HG03060 (cell line): ENCODE measurements at regions not wholly inside any gene's neighbourhood (a gene's known extent, or its start where the extent isn't known, plus 50 kb on each side); places are given as distances from the start of the nearest gene placed in this dataset.

Experiments
- ATAC-seq: cut with Tn5 transposase; IDR thresholded peaks from one replicate; pipeline ENCODE4 v1.9.1; 2021; ENCODE audit warnings: low read depth, moderate number of reproducible peaks; ENCODE audit not compliant: unreplicated experiment

DNA sequence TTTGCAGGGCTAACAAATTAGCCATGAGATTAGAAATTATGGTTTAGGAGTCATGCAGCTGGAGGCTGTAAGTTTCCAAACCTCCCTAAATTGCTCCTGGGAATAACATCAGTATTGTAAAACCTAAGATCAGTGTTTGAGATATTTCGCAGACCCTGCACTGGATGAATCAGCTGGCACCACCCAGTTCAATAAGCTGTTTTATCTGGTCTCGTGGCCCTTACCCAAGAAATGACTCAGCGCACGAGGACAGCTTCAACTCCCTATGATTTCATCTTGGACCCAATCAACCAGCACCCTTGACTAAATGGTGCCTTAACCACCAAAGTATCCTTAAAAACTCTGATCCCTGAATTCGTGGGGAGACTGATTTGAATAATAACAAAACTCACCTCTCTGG is 482.0 kb upstream of the PCDH15 start:
- no peak for ATAC-seq

DNA sequence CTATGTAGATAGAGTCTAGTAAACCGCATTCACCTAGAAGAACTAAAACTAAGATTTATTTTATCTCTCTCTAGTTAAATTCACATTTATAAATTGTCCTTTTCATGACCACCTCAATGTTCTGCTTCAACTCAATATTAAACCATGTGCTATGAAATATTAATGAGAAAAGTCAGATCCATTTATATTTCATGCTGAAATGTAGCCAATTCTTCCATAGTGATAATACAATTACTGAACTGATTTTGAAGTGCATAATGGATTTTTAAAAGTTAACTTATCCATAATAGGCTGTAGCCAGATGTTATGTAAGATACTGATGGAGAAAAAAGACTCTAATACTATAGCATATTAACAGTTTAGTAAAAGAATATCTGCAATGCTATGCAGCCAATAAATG is 479.7 kb upstream of the PCDH15 start:
- ATAC-seq = no peak

DNA sequence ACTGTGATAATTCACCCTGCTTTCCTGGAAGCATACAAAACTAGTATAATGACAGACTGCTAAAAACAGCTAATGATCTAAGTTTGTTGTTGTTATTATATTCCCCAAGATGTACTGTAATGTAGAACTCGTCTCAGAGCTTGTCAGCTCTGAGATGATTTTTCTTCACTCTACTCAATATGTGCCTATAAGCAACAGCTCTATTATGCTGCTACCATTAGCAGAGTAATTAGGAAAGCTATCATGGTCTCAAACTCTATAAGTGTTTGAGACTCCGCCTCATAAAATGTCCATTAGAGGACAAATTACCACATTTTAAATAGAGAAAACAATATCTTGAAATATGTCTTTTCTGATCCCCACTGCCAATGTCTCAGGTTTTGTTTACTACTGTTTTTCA is 476.5 kb upstream of the PCDH15 start:
- no peak for ATAC-seq

DNA sequence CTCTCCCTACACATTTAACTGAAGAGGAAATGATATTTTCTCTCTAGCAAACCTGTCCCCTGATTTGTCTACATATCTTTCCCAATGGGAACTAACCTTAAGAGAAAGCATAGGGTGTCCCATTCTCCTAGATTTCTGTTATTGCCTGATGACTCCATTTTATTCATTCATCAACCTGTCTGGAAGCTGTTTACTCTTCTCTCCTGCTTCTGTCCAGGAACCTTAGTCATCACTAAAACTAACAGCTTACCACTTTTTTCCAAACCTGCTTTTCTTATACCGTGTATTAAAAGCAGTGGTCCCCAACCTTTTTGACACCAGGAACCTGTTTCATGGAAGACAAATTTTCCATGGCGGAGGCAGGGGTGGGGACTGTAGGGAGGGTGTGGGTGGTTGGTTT is 473.3 kb upstream of the PCDH15 start:
- ATAC-seq = no peak

DNA sequence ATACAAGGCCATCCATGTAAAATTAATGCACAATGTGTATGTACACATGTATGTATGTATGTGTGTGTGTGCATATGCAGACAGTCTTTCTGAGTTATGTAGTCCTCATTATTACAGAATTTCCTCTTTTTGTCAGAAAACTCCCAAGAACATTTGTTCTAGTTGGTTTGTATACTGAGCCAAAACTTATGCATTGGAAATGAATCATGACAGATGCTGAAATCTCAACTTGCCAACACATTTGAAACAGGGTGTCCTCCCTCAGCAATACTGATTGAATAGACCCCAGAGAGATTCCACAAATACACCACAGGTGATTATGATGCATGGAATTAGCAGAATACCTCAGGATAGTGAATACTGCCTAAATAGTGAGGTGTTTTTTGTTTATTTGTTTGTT is 472.9 kb upstream of the PCDH15 start:
- ATAC-seq = no peak

DNA sequence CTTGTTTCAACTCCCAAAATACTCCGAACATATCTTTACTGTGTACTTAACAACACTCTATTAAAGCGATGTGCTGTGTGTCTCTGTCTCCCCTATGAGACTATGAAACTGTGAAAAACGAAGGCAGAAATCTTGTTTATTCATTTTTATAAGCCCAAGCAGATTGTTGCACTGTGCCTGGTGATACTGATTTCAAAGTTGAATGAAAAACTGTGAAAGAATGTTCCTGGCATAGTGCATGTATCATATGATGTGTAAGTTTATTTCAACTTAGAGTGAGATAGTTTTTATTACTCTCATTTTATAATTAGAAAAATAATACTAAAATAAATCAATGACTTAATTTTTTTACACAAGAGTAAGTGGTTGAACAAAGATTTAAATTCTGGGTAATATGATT is 471.9 kb upstream of the PCDH15 start:
- no peak for ATAC-seq

DNA sequence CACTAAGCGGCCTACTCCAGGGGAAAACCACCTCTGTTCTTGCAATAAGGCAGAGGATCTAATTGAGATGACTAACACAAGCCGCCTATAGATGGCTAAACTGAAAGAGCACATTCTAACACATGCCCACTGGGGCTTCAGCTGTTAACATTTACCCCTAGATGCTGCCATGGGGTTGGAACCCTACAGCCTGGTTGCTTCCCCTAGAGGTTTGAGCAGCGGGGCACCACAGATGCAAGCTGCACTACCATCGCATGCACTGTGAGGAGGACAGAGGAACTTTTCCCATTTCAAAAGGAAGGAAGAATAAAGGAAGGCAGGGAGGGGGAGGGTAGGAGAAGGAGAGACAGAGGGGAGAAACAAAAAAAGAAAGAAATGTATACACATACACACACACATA is 465.8 kb upstream of the PCDH15 start:
- no peak for ATAC-seq

DNA sequence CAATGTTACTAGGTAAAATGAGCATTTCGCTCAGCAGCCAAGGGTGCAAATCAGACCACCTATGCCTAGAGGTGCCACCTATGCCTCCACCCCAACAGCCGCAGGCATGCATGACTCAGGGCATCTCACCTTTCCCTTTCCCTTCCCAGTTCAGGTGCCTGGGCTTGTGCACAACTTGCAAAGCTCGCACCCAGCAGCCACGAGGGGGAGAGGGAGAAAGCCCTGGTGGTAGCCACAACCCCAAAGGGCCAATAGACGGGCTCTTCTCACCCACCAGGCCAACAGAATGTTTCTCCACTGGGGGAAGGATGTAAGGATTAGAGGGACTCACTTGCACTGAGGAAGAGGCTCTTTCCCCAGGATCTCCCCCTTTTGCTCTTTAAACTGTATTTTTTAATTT is 462.3 kb upstream of the PCDH15 start:
- no peak for ATAC-seq

DNA sequence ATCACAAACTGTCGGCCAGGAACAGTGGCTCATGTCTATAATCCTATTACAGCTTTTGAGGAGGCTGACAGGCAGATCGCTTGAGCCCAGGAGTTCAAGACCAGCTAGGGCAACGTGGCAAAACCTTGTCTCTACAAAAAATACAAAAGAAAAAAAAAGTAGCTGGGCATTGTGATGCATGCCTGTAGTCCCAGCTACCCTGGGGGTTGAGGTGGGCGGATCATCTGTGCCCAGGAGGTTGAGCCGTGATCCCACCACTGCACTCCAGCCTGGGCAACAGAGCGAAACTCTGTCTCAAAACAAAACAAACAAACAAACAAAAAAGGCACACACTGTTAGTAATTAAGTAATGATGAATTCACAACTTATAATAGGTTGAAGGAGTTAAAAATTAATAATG is 441.5 kb upstream of the PCDH15 start:
- no peak for ATAC-seq

DNA sequence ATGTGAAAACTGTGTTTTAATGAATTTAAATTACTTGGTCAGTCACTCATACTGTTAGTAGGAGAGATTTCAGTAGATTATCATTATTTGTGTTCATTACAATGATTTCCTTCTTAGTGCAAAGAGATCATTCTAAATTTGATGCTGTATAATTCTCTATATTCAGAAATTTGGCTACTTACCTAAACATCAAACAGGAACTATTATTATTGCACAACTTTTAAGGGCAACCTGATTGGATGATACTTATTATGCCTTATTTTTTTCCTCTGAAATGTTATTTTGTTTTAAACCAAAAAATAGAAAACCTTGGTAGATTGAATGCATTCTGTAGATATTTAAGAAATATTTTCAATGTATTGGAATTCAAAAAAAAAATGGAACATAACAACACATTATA is 436.4 kb upstream of the PCDH15 start:
- ATAC-seq = no peak

DNA sequence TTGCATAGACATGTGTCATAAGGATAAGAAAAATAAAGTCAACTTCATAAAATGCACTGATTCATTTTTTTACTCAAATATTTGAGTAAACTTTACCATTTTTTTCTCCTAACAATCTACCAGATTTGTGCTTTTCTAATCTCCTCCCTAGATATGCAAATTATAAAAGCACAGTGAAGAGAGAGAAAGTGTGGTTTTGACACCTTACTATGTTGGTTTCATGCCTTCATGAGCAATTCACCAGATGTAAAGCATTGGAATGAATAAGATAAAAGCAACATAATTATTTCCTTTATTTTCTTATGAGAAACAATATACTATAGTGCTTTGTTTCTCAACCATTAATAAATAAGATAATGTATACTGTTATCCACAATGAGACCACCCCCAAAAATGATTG is 432.5 kb upstream of the PCDH15 start:
- ATAC-seq = no peak

DNA sequence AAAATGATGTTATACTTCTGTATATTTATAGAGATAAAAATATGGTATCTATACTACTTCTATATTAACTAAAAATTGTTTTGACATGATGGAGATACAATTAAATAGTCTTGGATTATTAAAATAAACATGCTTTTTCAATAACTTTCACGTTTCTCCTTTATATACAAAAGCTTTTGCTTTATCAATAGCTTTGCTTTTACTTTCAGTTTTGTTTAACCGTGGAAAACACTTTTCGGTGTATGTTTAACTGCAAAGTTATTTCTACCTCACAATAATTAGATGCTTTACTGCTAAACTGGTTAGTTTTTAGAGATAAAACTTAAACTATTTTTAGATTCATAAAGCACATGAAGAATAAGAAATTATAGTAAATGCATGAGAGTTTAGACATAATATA is 432.1 kb upstream of the PCDH15 start:
- no peak for ATAC-seq

DNA sequence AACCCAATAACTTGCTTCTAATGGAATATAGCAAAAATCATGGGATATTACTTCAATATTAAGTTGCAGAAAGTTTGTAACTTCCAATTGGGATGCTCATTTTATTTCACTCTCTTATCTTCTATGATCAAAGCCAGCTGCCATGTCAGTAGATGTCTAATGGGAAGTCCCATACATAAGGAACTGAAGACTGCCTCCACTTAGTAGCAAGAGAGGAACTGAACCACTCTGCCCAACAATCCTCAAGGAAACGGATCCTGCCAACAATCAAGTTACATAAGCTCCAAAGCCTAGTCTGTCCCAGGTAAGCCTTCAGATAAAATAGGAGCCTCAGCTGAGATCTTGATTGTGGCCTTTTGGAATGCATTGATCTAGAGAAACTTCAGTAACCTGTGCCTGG is 431.5 kb upstream of the PCDH15 start:
- no peak for ATAC-seq

DNA sequence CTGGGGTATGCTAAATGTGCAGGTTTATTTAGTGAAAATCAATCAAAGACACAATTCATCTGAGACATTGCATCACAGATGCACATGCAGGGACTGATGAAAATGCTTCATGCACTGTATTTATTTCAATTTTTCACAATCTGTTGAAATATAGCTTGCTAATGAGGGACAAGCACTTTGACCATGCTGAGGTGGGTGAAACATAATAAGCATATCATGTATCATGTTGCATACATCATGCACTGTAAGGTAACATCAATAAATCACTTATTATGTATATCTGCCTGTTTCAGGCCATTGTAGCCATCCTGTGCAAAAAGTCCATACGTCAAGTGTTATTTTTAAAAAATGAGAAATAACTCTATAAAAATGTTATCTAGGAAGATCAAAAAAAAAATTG is 426.9 kb upstream of the PCDH15 start:
- ATAC-seq = no peak

DNA sequence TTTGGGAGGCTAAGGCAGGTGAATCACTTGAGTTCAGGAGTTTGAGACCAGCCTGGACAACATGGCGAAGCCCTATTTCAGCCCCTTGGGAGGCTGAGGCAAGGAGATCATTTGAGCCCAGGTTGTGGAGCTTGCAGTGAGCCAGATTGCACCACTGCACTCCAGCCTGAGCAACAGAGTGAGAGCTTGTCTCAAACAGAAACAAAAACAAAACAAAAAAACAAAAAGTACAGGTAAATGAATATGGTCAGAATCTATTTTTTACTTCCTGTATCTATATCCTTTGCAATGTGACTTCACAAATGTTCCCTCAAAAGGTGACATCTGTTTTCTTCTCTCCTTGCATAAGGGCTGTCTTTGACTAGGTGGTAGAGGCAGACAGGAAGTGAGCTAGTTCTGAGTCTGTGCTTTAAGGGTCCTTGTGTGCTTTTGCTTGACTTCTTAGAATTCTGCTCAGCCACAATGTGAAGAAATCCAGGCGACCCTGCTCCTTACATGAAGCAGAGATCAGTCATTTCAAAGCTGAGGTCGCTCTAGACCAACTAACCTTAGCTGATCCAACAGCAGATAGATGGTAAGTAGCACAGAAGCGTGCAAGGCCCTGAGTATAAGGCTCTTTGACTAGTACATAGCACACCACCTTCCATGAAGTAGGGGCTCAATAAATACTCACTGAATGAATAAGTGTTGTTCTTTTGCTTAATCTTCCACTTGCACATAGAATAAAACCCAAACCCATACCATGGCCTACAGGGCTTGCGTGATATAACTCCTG is 423.2 kb upstream of the PCDH15 start:
- no peak for ATAC-seq

DNA sequence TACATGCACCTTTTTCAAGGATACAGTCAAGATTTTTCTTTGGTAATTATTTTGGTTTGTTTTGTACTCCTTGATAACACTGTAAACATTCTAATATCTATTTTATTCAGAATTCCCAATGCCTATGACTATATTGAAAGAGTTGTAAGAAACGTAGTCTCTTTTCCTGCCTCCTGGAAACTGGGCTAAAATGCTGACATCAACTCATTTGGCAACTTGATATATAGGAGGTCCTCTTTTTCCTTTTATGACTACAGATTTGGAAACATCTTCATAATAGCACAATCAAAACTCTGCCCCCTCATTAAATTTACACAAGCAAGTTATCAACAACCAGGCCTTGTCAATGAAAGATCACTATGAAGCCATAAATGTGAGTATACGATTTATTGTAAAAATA is 422.3 kb upstream of the PCDH15 start:
- no peak for ATAC-seq

DNA sequence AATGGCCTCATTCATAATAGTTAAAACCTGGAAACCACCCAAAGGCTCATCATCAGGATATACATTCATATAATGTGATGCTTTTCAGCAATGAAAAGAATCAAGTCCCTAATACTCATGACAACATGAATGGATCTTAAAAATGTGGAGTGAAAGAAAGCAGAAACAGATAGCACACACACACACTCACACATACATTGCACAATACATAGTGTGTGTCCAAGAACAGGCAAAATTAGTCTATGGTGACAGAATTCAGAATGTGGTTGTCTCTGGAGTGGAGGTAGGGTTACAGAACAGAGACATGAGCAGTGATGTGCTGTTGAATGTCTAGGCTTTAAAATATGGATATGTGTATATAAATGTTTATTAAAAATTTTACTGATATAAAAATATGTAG is 419.9 kb upstream of the PCDH15 start:
- ATAC-seq = no peak

DNA sequence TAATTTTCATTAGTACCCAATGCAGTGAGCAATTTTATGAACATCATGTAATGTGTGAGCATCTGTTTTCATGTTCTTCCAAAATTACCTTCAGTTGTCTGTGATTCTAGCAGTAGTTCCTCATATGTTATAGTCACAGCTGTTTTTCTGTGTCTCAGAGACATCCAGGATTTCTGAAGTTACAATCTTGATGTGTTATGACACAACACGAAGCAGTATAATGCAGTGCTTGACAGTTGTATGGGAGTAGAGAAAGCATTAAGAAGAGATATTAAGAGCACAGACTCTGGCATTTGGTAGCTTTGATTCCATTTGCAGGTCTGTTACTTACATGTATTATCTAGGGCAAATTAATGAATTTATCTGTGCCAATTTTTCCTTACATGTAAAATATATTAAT is 414.7 kb upstream of the PCDH15 start:
- ATAC-seq = no peak

DNA sequence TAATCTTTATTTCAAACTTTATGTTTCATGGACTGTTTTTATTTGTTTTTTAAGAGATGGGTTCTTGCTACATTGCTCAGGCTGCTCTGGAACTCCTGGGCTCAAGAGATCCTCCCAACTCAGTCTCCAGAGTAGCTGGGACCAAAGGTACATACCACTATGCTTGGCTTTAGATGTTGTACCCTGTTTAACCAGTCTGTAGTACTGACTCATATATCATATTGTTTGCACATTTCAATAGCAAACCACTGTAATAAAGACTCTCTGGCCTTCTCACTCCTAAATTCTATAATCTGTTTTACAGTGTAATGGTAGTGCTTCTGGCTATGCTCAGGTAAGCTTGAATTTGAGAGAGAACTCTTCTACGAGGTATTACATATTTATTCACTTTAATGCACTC is 413.6 kb upstream of the PCDH15 start:
- ATAC-seq = no peak

DNA sequence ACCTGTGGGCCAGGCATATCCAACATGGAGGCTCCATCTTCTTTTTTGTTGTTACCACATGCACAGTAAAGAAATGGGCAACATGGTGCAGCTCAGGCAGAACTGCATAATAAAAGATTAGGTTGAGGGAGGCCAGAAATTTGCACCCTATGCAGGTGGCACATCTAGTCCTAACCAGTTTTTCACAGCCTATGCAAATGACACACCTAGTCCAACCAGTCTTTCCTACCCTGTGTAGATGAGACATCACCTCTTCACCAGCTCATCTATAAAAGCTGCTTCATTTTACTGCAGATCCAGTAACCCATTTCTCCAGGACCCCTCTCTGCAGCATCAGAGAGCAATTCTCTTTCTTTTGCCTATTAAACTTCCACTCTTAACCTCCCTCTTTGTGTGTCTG is 411.0 kb upstream of the PCDH15 start:
- ATAC-seq = no peak

DNA sequence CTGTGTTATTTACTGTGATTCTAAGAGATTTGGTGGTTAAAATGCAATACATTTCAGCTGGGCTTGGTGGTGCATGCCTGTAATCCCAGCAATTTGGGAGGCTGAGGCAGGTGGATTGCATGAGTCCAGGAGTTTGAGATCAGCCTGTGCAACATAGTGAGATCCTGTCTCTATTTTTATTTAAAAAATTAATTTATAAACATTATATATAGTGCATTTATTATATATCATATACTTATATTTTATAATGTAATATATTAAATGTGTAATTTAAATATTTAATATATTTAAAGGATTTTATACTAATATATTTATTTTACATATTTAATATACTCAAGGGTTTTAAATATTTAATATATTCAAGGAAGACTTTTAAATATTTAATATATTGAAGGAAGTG is 402.8 kb upstream of the PCDH15 start:
- ATAC-seq = no peak

DNA sequence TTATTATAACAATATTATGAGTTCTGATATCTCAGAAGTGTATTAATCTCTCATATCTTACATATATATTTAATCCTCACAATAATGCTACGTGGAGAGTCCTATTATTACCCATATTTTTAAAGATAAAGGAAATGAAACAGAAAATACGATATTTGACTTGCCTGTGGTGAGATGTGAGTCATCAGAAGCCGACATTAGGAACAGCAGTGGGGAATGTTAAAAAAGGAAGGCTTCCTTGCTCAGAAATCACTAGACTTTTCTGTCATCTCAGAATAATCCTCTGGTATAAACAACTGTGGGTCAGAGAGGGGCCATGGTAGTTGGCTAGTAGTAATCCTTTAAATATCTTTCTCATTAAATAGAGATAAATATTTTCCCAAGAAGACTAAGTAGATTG is 402.3 kb upstream of the PCDH15 start:
- ATAC-seq = no peak

DNA sequence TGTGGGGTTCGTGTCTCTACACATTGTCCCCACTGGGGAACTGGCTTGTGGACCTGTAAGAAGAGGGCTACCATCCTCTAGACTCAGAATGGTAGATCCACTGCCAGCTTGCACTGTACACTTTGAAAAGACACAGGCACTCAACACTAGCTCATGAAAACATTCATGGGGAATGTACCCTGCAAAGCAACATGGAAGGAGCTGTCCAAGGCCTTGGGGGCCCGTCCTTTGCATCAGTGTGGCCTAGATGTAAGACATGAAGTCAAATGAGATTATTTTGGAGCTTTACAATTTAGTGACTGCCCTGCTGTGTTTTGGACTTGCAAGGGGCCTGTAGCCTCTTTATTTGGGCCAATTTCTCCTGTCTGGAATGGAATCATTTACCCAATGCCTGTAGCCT is 399.0 kb upstream of the PCDH15 start:
- ATAC-seq = no peak
